Adrenal gland (tissue), 5 donors: ENCODE measurements at regions not wholly inside any gene's neighbourhood (a gene's known extent, or its start where the extent isn't known, plus 50 kb on each side); places are given as distances from the start of the nearest gene placed in this dataset.

Experiments
- POLR2A ChIP-seq, 2 donors: fragments of 450-650 bp; IDR thresholded peaks; one replicate each; pipeline ENCODE4 v1.6.1; 2017; ENCODE audit warnings: antibody characterized with exemption in 2 of 2, mild to moderate bottlenecking in 2 of 2, moderate library complexity in 1 of 2
- TF ChIP-seq, protein P1 (sequence below), 6 experiments: fragments of 450-650 bp in 4 of 6; fragments of 200-600 bp in 2 of 6; sonication (generic) in 1 of 6; IDR thresholded peaks; 1 replicate in 5 of 6; 2 replicates in 1 of 6; pipeline versions ENCODE4 v1.5.1 to v1.8.0; 2016 to 2021; ENCODE audit warnings: antibody characterized with exemption in 6 of 6, mild to moderate bottlenecking in 2 of 6, moderate library complexity in 1 of 6
- donor health status: DM: no; HTN: no; CAD: no.

GRCh38 chr12:34402228-34402898 is 380.1 kb downstream of the ALG10 start:
- TF ChIP-seq, protein P1, sequence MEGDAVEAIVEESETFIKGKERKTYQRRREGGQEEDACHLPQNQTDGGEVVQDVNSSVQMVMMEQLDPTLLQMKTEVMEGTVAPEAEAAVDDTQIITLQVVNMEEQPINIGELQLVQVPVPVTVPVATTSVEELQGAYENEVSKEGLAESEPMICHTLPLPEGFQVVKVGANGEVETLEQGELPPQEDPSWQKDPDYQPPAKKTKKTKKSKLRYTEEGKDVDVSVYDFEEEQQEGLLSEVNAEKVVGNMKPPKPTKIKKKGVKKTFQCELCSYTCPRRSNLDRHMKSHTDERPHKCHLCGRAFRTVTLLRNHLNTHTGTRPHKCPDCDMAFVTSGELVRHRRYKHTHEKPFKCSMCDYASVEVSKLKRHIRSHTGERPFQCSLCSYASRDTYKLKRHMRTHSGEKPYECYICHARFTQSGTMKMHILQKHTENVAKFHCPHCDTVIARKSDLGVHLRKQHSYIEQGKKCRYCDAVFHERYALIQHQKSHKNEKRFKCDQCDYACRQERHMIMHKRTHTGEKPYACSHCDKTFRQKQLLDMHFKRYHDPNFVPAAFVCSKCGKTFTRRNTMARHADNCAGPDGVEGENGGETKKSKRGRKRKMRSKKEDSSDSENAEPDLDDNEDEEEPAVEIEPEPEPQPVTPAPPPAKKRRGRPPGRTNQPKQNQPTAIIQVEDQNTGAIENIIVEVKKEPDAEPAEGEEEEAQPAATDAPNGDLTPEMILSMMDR (IDR thresholded peaks at IDR 0.05): no peak
- TF ChIP-seq POLR2A (IDR thresholded peaks at IDR 0.05): no peak
